PFSK-1 (cell line): ENCODE measurements at regions not wholly inside any gene's neighbourhood (a gene's known extent, or its start where the extent isn't known, plus 50 kb on each side); places are given as distances from the start of the nearest gene placed in this dataset.

Experiments
- FOXP2 ChIP-seq: optimal IDR thresholded peaks from 2 replicates; pipeline ENCODE3; 2011; ENCODE audit warnings: borderline replicate concordance, control low read depth, inconsistent platforms; ENCODE audit not compliant: insufficient read depth; ENCODE audit errors: extremely low read length, extremely low read depth
- POLR2AphosphoS5 ChIP-seq: IDR thresholded peaks from 2 replicates; pipeline ENCODE4 v1.6.1; 2012; ENCODE audit warnings: low read depth, mild to moderate bottlenecking, control low read depth, low read length, moderate library complexity
- SIN3A ChIP-seq: IDR thresholded peaks from 2 replicates; pipeline ENCODE4 v1.6.1; 2012; ENCODE audit warnings: mild to moderate bottlenecking, low read length, moderate library complexity, borderline replicate concordance; ENCODE audit not compliant: insufficient read depth
- TAF1 ChIP-seq: IDR thresholded peaks from 2 replicates; pipeline ENCODE4 v1.6.1; 2012; ENCODE audit warnings: low read length, control low read depth, borderline replicate concordance; ENCODE audit not compliant: insufficient read depth
- TF ChIP-seq, protein P1 (sequence below), 2 experiments: IDR thresholded peaks; 2 replicates each; pipeline versions ENCODE4 v1.6.1 to v1.8.0; 2011 to 2012; ENCODE audit warnings: low read depth in 2 of 2, low read length in 2 of 2, control low read depth in 1 of 2, inconsistent platforms in 1 of 2, mild to moderate bottlenecking in 1 of 2, moderate library complexity in 1 of 2; ENCODE audit not compliant: insufficient read depth in 1 of 2

DNA sequence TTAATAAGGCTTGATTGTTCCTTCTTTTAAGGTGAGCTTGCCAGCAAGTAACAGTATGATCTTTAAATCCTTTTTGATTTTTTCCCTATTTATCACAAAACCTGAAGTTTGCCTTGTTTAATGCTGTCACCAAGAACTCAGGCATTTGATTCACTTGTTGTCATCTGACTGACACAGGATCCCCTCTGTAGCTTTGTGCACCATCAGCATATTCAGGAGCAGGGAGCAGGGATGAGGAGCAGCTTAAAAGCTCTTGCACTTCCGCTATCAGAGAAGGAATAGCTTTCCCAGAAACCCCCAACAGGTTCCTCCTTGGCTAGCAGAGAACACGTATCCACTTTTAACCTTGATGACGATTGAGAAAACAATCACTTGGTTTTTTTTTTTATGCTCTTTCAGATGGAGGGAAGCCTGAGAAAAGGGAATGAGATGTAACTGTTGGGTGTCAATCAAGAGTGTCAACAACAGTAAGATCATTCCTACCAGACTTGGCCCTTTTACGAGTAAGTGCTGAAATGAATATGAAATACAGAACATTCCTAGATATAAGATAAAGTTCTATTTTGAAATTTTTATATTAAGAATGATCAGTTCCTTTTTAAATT lies 433.1 kb upstream of the CDH18 start:
- TF ChIP-seq SIN3A (no peak), FOXP2 (no peak), TAF1 (no peak), POLR2AphosphoS5 (no peak)
- TF ChIP-seq, protein P1, sequence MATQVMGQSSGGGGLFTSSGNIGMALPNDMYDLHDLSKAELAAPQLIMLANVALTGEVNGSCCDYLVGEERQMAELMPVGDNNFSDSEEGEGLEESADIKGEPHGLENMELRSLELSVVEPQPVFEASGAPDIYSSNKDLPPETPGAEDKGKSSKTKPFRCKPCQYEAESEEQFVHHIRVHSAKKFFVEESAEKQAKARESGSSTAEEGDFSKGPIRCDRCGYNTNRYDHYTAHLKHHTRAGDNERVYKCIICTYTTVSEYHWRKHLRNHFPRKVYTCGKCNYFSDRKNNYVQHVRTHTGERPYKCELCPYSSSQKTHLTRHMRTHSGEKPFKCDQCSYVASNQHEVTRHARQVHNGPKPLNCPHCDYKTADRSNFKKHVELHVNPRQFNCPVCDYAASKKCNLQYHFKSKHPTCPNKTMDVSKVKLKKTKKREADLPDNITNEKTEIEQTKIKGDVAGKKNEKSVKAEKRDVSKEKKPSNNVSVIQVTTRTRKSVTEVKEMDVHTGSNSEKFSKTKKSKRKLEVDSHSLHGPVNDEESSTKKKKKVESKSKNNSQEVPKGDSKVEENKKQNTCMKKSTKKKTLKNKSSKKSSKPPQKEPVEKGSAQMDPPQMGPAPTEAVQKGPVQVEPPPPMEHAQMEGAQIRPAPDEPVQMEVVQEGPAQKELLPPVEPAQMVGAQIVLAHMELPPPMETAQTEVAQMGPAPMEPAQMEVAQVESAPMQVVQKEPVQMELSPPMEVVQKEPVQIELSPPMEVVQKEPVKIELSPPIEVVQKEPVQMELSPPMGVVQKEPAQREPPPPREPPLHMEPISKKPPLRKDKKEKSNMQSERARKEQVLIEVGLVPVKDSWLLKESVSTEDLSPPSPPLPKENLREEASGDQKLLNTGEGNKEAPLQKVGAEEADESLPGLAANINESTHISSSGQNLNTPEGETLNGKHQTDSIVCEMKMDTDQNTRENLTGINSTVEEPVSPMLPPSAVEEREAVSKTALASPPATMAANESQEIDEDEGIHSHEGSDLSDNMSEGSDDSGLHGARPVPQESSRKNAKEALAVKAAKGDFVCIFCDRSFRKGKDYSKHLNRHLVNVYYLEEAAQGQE (IDR thresholded peaks at IDR 0.05; ENCODE audit: insufficient read depth in 1 of 2, low read depth in 2 of 2, low read length in 2 of 2), result no peak
